Activated CD8-positive, alpha-beta memory T cell treated with anti-CD3 and anti-CD28 coated beads for 24 hours (primary cell): ENCODE measurements at regions not wholly inside any gene's neighbourhood (a gene's known extent, or its start where the extent isn't known, plus 50 kb on each side); places are given as distances from the start of the nearest gene placed in this dataset.
"Not testable (repeated sequence)": the region's sequence is repeated elsewhere in the genome, so short reads cannot be mapped to it uniquely, and the experiment has no call there.

Experiments
- DNase-seq: peaks from one replicate; pipeline ENCODE4 v3.0.0-alpha.2; 2020

DNA sequence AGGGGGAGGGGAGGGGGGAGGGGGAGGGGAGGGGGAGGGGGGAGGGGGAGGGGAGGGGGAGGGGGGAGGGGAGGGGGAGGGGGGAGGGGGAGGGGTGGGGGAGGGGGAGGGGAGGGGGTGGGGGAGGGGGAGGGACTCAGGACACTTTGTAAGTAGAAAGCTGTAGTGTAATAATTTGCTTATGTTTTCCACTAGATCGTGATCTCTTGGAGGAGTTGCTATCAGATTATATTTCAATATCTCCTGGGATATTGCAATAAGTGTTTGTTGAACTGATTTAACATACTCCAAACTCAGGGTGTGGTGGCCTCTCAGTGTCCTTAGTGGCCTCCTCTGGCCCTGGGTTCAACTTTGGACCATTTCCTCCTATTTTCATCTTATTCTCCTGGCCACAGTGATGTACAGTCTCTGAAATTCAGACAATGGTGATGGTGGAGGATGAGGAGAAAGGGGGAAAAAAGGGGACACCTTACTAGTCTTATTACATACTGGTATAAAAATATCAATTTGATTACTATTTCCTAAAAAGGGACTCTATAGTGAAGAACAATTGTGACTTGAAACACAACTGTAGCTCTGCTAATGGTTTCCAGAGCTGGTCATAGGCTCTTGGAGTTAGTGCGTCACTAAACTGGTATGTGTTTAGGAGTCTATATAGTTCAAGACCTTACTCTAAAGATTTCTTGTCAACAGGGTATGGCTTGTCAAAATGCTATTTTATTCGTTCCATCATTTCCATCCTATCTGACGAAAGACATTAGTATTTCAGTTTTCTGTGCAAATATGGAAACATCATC lies 89.6 kb downstream of the DDX1 start:
- no peak for DNase-seq

- DNase-seq: no peak
Observed at GRCh38 chr2:15682354-15682753, 90.7 kb downstream of the DDX1 start.

GRCh38 chr2:15684161-15685039 lies 92.7 kb downstream of the DDX1 start:
- DNase-seq: no peak

DNA sequence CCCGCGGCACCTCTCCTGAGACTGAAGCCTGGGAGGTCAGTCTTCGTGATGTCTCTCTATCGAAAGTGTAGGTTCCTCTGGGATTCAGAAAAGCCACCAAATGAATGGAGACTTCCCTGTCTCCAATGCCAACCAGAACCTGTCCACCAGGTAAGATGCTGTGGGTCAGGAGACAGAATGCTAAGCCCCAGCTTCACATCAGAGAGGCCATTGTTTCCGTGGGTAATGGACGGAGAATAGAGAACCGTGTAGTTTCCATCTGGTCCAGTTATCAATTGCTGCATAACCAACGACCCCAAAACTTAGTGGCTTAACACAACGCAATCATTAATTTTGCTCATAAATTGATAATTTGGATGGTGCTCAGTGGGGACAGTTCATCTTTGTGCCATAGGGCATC lies 93.5 kb downstream of the DDX1 start:
- no peak for DNase-seq

DNA sequence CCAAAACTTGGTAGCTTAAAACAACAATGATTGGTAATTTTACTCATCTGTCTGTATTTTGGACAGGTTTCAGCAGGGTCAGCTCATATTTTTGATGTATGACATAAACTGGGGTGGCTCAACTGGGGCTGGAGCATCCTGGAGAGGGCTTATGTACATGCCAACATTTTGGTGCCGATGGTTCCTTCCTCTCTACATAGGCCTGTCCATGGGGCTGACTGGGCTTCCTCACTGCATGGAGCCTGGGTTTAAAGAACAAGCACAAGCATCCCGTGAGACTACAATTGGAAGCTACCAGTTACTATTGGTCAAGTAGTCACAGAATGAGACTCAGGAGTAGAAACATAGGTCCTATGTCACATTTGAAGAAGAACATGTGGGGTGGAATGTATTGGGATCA lies 95.0 kb downstream of the DDX1 start:
- DNase-seq: no peak

DNA sequence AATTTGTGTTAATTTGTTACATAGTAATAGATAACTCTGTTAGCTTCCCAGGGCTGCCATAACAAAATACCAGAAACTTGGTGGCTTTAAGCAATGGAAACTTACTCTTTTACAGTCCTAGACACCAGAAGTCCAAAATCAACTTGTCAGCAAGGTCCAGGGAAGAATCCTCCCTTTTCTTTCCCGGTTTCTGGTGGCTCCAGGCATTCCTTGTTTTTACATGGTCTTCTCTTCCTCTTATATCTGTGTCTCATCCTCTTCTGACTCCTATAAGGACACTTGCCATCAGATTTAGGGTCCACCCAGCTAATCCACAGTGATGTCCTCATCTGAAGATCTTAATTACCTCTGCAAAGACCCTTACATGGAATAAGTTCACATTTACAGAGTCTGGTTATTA lies 95.6 kb downstream of the DDX1 start:
- no peak for DNase-seq

GRCh38 chr2:15687720-15688119 lies 96.1 kb downstream of the DDX1 start:
- no peak for DNase-seq

DNA sequence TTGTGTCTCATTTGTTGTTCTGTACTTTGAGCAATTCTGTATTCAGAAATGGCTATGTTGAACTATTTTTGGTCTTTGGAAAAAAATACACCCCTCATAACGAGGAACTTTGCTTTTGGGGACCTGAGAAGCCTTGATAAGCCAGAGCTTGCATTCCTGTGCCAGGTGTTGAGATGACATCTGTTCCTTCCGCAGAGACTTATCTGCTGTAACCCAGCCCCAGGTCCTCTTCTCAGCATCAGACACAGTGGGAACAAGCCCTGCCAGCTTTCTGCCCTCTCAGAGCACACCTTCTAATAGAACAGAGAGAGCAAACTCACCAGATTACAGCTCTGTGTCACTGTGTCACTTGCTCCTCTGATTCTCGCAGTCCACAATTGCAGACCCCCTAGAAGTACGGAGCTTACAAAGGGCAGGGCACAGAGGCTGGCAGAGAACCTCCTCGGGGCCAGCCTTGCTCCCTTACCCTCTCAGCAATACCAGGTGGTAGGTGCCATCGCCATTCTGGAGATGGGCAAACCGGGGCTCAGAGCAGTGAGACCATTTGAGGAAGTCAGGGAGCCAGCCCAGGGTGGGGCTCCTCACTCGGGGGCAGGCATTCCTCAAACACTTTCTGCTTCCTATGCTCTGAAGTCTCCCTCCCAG lies 97.4 kb downstream of the DDX1 start:
- DNase-seq: no peak

DNA sequence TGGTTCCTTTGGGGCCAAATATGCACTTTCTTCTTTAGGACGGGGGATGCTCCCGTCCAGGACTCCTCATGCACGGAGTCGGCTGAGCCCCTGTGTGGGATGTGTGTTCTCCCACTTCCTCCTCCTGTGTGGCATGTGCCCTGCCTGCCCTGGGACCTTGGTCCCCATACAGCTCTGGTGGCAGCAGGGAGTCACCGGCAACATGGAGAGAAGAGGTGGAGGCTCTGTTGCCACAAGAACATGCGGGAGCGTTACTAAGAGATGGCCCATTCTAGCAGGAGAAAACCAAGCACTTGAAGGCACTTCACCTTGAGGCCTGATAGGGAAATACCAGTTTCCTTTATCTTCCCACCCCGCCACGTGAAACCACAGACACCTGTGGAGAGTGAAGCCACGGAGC lies 98.0 kb downstream of the DDX1 start:
- no peak for DNase-seq

GRCh38 chr2:15691586-15692310 lies 100.1 kb downstream of the DDX1 start:
- DNase-seq: no peak

- DNase-seq: no peak
Observed at GRCh38 chr2:15692551-15693377, 101.1 kb downstream of the DDX1 start.

GRCh38 chr2:15693382-15693781 lies 101.7 kb downstream of the DDX1 start:
- DNase-seq: no peak

- DNase-seq: no peak
Observed at GRCh38 chr2:15693926-15694588, 102.4 kb downstream of the DDX1 start.

DNA sequence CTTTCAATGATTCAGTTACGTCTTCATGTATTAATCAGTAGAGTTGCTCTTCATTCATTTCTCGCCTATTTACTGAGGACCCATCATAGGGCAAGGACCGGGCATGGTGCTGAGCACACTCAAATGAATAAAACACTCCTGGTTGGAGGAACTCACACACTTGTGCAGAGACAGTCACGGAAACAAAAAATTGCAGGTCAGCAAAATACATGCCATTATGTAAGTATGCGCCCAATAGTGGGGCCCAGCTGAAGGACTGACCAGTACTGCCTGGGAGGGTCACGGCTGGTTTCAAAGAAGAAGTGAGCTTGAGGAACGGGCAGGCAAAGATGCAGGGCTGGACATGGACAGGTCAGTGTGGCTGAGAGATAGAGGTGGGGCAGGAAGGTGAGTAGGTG lies 102.9 kb downstream of the DDX1 start:
- no peak for DNase-seq

DNA sequence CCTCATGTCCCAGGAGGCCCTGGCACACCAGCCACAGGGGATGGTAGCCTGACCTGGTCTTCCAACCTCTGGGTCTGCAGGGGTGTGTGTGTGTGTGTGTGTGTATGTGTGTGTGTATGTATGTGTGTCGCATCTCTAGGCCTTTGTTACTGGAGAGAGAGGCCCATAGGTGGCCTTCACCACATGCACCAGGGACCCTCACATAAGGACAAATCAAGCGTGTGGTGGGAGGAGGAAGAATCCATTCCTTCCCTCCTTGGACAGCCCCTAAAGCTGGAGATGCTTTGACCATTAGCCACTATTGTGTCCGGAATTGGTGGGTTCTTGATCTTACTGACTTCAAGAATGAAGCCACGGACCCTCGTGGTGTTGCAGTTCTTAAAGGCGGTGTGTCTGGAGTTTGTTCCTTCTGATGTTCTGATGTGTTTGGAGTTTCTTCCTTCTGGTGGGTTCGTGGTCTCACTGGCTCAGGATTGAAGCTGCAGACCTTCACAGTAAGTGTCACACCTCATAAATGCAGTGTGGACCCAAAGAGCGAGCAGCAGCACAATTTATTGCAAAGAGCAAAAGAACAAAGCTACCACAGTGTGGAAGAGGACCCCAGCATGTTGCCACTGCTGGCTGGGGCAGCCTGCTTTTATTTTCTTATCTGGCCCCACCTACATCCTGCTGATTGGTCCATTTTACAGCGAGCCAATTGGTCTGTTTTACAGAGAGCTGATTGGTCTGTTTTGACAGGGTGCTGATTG lies 104.1 kb downstream of the DDX1 start:
- no peak for DNase-seq

- DNase-seq: not testable (repeated sequence)
Observed at GRCh38 chr2:15696606-15697170, 105.0 kb downstream of the DDX1 start.

- DNase-seq: no peak
Observed at GRCh38 chr2:15700131-15700530, 108.5 kb downstream of the DDX1 start.

- DNase-seq: no peak
Observed at GRCh38 chr2:15700599-15701340, 109.1 kb downstream of the DDX1 start.

DNA sequence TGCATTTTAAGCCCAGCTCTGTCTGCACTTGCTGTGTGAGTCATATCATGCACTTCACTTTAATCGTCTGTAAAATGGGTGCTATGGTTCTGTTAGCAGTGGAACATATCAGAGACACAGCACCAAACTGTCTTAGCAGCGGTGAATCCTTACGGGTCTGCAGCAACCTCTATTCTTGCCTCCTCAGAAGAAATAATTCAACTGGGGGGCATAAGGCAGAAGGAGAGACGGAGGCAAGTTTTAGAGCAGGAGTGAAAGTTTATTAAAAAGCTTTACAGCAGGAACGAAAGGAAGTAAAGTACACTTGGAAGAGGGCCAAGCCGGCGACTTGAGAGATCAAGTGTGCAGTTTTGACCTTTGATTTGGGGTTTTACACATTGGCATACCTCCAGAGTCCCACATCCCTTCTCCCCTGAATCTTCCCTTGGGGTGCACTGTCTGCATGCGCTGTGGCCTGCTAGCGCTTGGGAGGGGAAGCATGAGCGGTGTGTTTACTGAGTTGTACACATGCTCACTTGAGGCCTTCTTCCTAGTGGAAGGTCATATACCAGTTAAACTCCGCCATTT lies 109.8 kb downstream of the DDX1 start:
- no peak for DNase-seq
